WERI-Rb-1 (cell line): ENCODE measurements at regions not wholly inside any gene's neighbourhood (a gene's known extent, or its start where the extent isn't known, plus 50 kb on each side); places are given as distances from the start of the nearest gene placed in this dataset.

Experiments
- DNase-seq: peaks from one replicate; pipeline ENCODE4 v3.0.0-alpha.2; 2020
- H3K27ac ChIP-seq: fragments of 250-450 bp; sonication (Bioruptor Pico); 2 replicates; pipeline ENCODE4 v1.5.1; 2020; ENCODE audit warnings: mild to moderate bottlenecking, moderate library complexity
- H3K27me3 ChIP-seq: fragments of 250-450 bp; sonication (Bioruptor Pico); 2 replicates; pipeline ENCODE4 v1.5.1; 2021; ENCODE audit warnings: mild to moderate bottlenecking, low read depth, moderate library complexity; ENCODE audit not compliant: insufficient read depth, severe bottlenecking
- H3K36me3 ChIP-seq: fragments of 250-450 bp; sonication (Bioruptor Pico); 2 replicates; pipeline ENCODE4 v1.5.1; 2020; ENCODE audit warnings: mild to moderate bottlenecking, moderate library complexity
- H3K4me3 ChIP-seq: 2 replicates; pipeline ENCODE4 v1.5.1; 2011; ENCODE audit warnings: low read depth, mild to moderate bottlenecking, control low read depth, low read length
- H3K9me3 ChIP-seq: fragments of 250-450 bp; sonication (Bioruptor Pico); 2 replicates; pipeline ENCODE4 v1.5.1; 2021; ENCODE audit warnings: mild to moderate bottlenecking, moderate library complexity; ENCODE audit not compliant: severe bottlenecking
- TF ChIP-seq, protein P1 (sequence below): IDR thresholded peaks from 2 replicates; pipeline ENCODE4 v1.5.1; 2011; ENCODE audit warnings: low read depth, mild to moderate bottlenecking, control low read depth, inconsistent platforms, low read length

DNA sequence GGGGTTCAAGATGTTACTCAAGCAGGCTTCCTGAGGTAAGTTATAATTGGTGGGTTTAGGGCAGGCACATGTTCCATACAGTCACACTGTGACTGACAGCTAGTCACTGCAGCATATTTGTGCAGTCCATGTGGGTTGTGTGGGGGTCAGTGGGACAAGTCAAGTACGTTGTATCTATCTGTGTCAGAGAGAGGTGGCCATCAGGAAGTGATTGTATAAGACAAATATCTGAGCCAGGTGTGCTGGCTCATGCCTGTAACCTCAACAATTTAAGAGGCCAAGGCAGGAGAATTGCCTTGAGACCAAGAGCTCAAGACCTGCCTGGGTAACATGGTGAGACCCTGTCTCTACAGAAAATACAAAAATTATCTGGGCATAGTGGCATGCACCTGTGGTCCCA lies 509.3 kb downstream of the CENPC start:
- no peak for DNase-seq
- TF ChIP-seq, protein P1, sequence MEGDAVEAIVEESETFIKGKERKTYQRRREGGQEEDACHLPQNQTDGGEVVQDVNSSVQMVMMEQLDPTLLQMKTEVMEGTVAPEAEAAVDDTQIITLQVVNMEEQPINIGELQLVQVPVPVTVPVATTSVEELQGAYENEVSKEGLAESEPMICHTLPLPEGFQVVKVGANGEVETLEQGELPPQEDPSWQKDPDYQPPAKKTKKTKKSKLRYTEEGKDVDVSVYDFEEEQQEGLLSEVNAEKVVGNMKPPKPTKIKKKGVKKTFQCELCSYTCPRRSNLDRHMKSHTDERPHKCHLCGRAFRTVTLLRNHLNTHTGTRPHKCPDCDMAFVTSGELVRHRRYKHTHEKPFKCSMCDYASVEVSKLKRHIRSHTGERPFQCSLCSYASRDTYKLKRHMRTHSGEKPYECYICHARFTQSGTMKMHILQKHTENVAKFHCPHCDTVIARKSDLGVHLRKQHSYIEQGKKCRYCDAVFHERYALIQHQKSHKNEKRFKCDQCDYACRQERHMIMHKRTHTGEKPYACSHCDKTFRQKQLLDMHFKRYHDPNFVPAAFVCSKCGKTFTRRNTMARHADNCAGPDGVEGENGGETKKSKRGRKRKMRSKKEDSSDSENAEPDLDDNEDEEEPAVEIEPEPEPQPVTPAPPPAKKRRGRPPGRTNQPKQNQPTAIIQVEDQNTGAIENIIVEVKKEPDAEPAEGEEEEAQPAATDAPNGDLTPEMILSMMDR = no peak
- Histone ChIP-seq H3K27me3 (no peaks in the 10 kb centered on the region), H3K9me3 (no peaks in the 10 kb centered on the region), H3K36me3 (no peaks in the 10 kb centered on the region), H3K27ac (no peak overlapping the region), H3K4me3 (no peak overlapping the region)

DNA sequence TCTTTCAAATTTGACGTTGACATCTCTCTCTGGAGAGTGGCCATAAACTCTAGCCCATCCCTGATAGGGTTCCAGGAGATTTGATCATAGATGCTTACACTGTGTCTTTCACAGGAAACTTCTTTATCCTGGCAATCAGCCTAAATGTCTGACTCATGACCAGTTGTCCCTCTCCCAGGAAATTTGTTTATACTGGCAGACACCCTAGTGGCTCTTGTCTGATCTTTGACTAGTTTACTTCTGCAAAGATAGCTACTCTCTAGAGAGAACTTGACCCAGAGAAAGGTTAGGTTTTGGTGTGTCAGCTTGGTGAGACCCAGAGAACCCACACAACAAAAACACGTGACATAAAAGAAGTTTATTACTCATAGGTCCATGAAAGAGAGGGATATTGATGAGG lies 509.8 kb downstream of the CENPC start:
- Histone ChIP-seq H3K4me3 (no peak overlapping the region), H3K27me3 (no peaks in the 10 kb centered on the region), H3K9me3 (no peaks in the 10 kb centered on the region), H3K36me3 (no peaks in the 10 kb centered on the region), H3K27ac (no peak overlapping the region)
- no peak for DNase-seq
- TF ChIP-seq, protein P1 = no peak

- Histone ChIP-seq H3K27ac (no peak overlapping the region), H3K9me3 (no peaks in the 10 kb centered on the region), H3K36me3 (no peaks in the 10 kb centered on the region), H3K27me3 (no peaks in the 10 kb centered on the region), H3K4me3 (no peak overlapping the region)
- TF ChIP-seq, protein P1 = no peak
- no peak for DNase-seq
Measured at GRCh38 chr4:67030636-67031035, 514.7 kb downstream of the CENPC start.

- no peak overlapping the region for H3K4me3 ChIP-seq
- H3K27me3 ChIP-seq = no peaks in the 10 kb centered on the region
- no peak for DNase-seq
- TF ChIP-seq, protein P1 = no peak
- H3K36me3 ChIP-seq = no peaks in the 10 kb centered on the region
- H3K27ac ChIP-seq = no peak overlapping the region
- no peaks in the 10 kb centered on the region for H3K9me3 ChIP-seq
Measured at GRCh38 chr4:67020438-67020797, 524.9 kb downstream of the CENPC start.

DNA sequence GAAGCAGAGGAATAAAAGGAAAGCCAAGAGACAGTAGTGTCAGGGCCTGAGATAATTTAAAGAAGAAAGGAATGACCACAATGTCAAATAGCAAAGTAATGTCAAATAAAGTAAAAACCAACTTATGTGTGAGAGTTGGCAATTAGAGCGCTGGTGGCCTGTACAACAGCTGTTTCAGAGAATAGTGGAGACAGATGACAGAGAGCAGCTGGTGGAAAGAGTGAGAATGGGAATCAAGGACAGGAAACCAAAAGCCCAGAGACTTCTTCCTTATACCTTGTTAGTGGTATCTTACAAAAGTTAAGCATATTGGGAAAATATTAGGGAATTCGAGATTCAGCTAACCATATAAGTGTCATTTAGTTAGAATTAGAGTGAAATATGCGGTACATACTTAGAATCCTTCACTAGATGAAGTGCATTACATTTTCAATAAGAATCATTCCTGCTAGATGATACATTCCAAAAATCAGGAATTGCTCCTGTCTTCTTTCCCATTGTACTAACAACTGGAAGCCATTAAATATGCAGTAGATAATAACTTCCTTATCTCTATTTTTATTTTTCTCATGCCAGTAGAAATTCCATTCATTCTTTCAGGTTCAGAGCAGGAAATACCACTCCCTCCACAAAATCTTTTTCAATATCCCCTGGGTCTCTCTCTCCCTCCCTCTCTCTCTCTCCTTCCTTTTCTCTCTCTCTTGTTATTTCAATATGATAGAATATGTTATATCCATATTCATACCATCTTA lies 525.4 kb downstream of the CENPC start:
- DNase-seq = no peak
- Histone ChIP-seq H3K4me3 (no peak overlapping the region), H3K9me3 (no peaks in the 10 kb centered on the region), H3K36me3 (no peaks in the 10 kb centered on the region), H3K27me3 (no peaks in the 10 kb centered on the region), H3K27ac (no peak overlapping the region)
- TF ChIP-seq, protein P1 = no peak

GRCh38 chr4:67014592-67014991 lies 530.7 kb downstream of the CENPC start:
- no peaks in the 10 kb centered on the region for H3K36me3 ChIP-seq
- H3K27me3 ChIP-seq = no peaks in the 10 kb centered on the region
- no peak overlapping the region for H3K27ac ChIP-seq
- no peak overlapping the region for H3K4me3 ChIP-seq
- TF ChIP-seq, protein P1 = no peak
- DNase-seq = no peak
- H3K9me3 ChIP-seq = no peaks in the 10 kb centered on the region
